ENCODE measurements at regions not wholly inside any gene's neighbourhood (a gene's known extent, or its start where the extent isn't known, plus 50 kb on each side); places are given as distances from the start of the nearest gene placed in this dataset.

DNA sequence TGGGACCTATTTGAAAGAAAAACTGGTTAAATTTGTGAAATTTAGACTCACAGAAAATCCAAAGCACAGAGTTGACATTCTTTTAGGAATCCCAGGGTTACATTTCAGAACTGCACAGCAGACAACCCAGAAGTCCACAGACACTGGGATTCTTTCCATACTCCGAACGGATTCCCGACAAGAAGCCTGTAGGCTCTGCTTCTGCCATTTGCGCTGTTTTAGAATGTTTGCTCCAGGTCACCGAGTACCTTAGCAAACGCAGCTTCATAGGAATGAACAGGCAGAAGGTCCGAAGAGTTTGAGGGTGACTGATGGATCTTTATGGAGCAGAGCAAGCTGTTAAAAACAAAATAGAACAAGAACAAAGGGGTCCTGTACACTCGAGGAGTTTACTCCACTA is 84.5 kb upstream of the NFIB start:
- TF ChIP-seq EZH2 (IDR thresholded peaks at IDR 0.05; ENCODE audit: borderline replicate concordance, low read length) = no peak
- TF ChIP-seq CTCF (IDR thresholded peaks at IDR 0.05; ENCODE audit: low read length) = no peak
- H3K9ac ChIP-seq (ENCODE audit: low read length) = no peak overlapping the region
- H4K20me1 ChIP-seq (ENCODE audit: insufficient read depth, low read length) = no peaks in the 10 kb centered on the region
- no peak overlapping the region for H3K4me3 ChIP-seq (ENCODE audit: low read depth, low read length, poor library complexity, severe bottlenecking)
- H3K27me3 ChIP-seq (ENCODE audit: insufficient read depth, low read length) = no peaks in the 10 kb centered on the region
- no peaks in the 10 kb centered on the region for H3F3A ChIP-seq (ENCODE audit: insufficient read depth, low read length)
- H3K36me3 ChIP-seq (ENCODE audit: insufficient read depth, low read length) = no peaks in the 10 kb centered on the region
- H3K9me3 ChIP-seq (ENCODE audit: low read length) = no peaks in the 10 kb centered on the region
- no peak overlapping the region for H2AFZ ChIP-seq (ENCODE audit: low read length)
- no peaks in the 10 kb centered on the region for H3K4me1 ChIP-seq (ENCODE audit: insufficient read depth, low read length, severe bottlenecking)
- H3K9me2 ChIP-seq (ENCODE audit: low read depth, low read length) = no peaks in the 10 kb centered on the region
- H3K4me2 ChIP-seq (ENCODE audit: low read length) = no peak overlapping the region
- no peaks in the 10 kb centered on the region for H3K79me2 ChIP-seq (ENCODE audit: insufficient read depth, low read length)
- no peak overlapping the region for H3K27ac ChIP-seq (ENCODE audit: low read depth, low read length, poor library complexity, severe bottlenecking)

DNA sequence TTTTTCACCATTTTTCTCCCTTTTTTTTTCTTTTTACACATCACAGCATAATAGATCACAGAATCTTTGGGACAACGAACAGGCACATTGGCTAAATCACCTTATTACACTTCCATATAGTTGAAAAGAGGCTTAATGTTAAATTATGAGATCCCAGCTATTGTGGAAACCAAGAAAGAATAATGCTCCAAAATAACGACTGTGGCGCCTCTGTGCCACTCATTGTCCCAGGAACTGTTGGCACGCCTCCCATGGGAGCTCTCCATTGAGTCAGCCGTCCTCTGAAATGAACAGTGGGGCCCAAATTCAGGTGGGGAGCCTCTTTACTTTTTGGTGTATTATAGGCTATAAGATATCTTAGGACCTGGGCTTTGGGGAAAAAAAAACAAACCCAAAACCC is 82.2 kb upstream of the NFIB start:
- H3K27ac ChIP-seq (ENCODE audit: low read depth, low read length, poor library complexity, severe bottlenecking) = no peak overlapping the region
- no peaks in the 10 kb centered on the region for H3K36me3 ChIP-seq (ENCODE audit: insufficient read depth, low read length)
- no peak overlapping the region for H3K4me3 ChIP-seq (ENCODE audit: low read depth, low read length, poor library complexity, severe bottlenecking)
- no peaks in the 10 kb centered on the region for H3K9me3 ChIP-seq (ENCODE audit: low read length)
- no peaks in the 10 kb centered on the region for H3K4me1 ChIP-seq (ENCODE audit: insufficient read depth, low read length, severe bottlenecking)
- H3F3A ChIP-seq (ENCODE audit: insufficient read depth, low read length) = no peaks in the 10 kb centered on the region
- H3K79me2 ChIP-seq (ENCODE audit: insufficient read depth, low read length) = no peaks in the 10 kb centered on the region
- H4K20me1 ChIP-seq (ENCODE audit: insufficient read depth, low read length) = no peaks in the 10 kb centered on the region
- no peak overlapping the region for H3K4me2 ChIP-seq (ENCODE audit: low read length)
- TF ChIP-seq EZH2 (IDR thresholded peaks at IDR 0.05; ENCODE audit: borderline replicate concordance, low read length) (no peak), CTCF (IDR thresholded peaks at IDR 0.05; ENCODE audit: low read length) (no peak)
- no peak overlapping the region for H2AFZ ChIP-seq (ENCODE audit: low read length)
- no peak overlapping the region for H3K9ac ChIP-seq (ENCODE audit: low read length)
- no peaks in the 10 kb centered on the region for H3K9me2 ChIP-seq (ENCODE audit: low read depth, low read length)
- no peaks in the 10 kb centered on the region for H3K27me3 ChIP-seq (ENCODE audit: insufficient read depth, low read length)

DNA sequence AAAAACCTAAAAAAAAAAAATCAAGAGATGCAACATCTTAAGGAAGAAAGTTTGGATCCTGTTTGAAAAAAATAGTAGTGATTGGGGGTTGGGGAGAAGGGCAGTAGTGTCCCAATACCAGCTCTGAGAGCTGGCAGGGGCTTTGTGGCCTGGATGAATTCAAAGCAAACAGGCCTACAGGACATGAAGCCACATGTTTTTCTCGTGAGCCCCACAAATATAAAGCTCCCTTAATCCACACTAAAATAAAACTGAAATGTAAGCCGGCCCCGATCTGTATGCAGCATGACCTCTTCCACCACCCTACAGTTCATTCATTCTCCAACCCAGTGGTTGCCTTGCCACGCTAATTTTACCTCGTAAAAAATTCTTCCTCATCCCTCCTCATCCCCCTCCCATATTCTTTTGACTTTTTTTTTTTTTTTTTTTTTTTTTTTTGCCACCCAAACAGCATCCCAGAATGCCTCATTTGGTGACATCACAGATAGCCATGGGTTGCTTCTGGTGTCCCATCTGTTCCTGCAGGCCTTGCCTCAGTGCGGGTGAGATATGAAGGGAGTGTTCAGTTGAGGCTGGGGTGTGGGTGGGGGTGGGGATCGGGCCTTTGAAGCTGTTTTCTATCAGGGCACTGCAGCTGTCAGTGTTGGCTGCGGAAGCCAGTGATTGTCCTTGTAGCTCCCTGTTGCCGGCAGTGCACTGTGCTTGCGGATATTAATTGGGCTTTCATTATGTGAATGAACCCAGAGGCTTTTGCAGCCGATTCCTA is 81.6 kb upstream of the NFIB start:
- no peak overlapping the region for H3K4me2 ChIP-seq (ENCODE audit: low read length)
- no peaks in the 10 kb centered on the region for H3K27me3 ChIP-seq (ENCODE audit: insufficient read depth, low read length)
- no peaks in the 10 kb centered on the region for H3K9me2 ChIP-seq (ENCODE audit: low read depth, low read length)
- H3K4me1 ChIP-seq (ENCODE audit: insufficient read depth, low read length, severe bottlenecking) = no peaks in the 10 kb centered on the region
- H3K36me3 ChIP-seq (ENCODE audit: insufficient read depth, low read length) = no peaks in the 10 kb centered on the region
- H3K9me3 ChIP-seq (ENCODE audit: low read length) = no peaks in the 10 kb centered on the region
- no peaks in the 10 kb centered on the region for H4K20me1 ChIP-seq (ENCODE audit: insufficient read depth, low read length)
- no peak overlapping the region for H3K4me3 ChIP-seq (ENCODE audit: low read depth, low read length, poor library complexity, severe bottlenecking)
- no peak for TF ChIP-seq CTCF (IDR thresholded peaks at IDR 0.05; ENCODE audit: low read length)
- TF ChIP-seq EZH2 (IDR thresholded peaks at IDR 0.05; ENCODE audit: borderline replicate concordance, low read length) = no peak
- no peaks in the 10 kb centered on the region for H3K79me2 ChIP-seq (ENCODE audit: insufficient read depth, low read length)
- H3K27ac ChIP-seq (ENCODE audit: low read depth, low read length, poor library complexity, severe bottlenecking) = no peak overlapping the region
- H2AFZ ChIP-seq (ENCODE audit: low read length) = no peak overlapping the region
- H3K9ac ChIP-seq (ENCODE audit: low read length) = no peak overlapping the region
- H3F3A ChIP-seq (ENCODE audit: insufficient read depth, low read length) = no peaks in the 10 kb centered on the region
